Sigmoid colon (tissue), 3 donors: ENCODE measurements at regions not wholly inside any gene's neighbourhood (a gene's known extent, or its start where the extent isn't known, plus 50 kb on each side); places are given as distances from the start of the nearest gene placed in this dataset.

ENCODE experiments used
- CTCF ChIP-seq, 4 experiments: fragments of 450-650 bp in 3 of 4; fragments of 200-600 bp in 1 of 4; IDR thresholded peaks; one replicate each; pipeline ENCODE4 v1.5.1; 2016 to 2019; ENCODE audit warnings: antibody characterized with exemption in 4 of 4, mild to moderate bottlenecking in 3 of 4, moderate library complexity in 2 of 4
- POLR2A ChIP-seq, 2 donors: fragments of 450-650 bp; IDR thresholded peaks; one replicate each; pipeline ENCODE4 v1.6.1; 2016; ENCODE audit warnings: antibody characterized with exemption in 2 of 2, mild to moderate bottlenecking in 2 of 2, moderate library complexity in 2 of 2

GRCh38 chr6:53398247-53399026, 49.7 kb upstream of the ELOVL5 start:
- no peak for TF ChIP-seq CTCF (IDR thresholded peaks at IDR 0.05)
- TF ChIP-seq POLR2A (IDR thresholded peaks at IDR 0.05) = no peak
